Midbrain (tissue), 1 donor: ENCODE measurements at regions not wholly inside any gene's neighbourhood (a gene's known extent, or its start where the extent isn't known, plus 50 kb on each side); places are given as distances from the start of the nearest gene placed in this dataset.

ENCODE experiments used
- DNase-seq: peaks from one replicate; lab custom pipeline; 2025; lab: John Stamatoyannopoulos, UW

GRCh38 chr19:27752530-27753184 is 1460.3 kb downstream of the UQCRFS1 start:
- no peak for DNase-seq

DNA sequence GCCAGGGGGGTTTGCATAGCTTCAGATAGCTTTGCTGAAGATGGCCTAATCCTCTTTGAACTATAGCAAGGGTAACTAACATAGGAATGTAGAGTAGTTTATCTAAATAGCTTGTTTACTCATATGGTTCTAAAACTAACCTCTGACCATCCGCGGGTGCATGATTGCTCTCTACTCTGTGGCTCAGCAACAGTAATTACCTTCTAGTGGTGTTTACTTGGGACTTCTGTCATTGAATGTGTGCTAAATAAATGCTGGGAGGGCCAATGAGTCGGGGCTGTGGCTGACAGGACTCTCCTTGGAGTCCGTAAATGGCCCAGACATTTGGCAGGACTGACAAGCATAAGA is 1461.9 kb downstream of the UQCRFS1 start:
- no peak for DNase-seq

- DNase-seq: no peak
Observed at GRCh38 chr19:27750391-27751043, 1462.4 kb downstream of the UQCRFS1 start.

- no peak for DNase-seq
Observed at GRCh38 chr19:27748551-27749152, 1464.3 kb downstream of the UQCRFS1 start.

DNA sequence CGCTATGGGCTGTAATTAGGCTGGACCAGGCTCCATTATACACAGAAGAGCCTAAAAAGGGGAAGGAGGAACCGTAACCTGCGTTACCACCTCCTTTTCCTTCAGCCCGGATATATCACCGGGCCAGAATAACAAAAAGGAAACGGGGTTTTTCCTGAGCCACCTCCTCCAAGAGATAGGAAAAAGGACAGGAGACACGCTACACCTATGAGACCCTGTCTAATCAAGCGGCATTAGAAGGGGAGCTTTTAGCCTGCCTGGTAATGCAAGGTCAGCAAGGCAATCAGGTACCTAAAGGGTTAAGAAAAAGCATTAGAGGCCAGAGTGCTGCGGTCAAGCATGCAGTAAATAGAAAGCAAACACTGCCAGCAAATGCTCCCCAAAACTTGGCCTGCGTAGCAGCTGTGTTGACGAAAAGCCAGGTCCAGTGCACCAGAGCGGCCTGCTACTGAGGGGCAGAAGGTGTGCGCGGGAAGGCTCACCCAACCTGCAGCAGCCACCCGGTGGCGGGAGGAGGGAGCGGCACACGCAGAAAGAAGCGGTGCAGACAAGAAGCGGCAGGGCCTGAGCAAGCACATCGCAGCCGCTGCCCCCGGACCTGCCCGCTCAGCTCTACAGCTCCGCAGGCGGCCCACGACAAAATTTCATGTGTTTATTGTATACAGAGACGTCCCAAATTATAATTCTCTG is 1466.1 kb downstream of the UQCRFS1 start:
- peak; percentile 1 for DNase-seq

DNA sequence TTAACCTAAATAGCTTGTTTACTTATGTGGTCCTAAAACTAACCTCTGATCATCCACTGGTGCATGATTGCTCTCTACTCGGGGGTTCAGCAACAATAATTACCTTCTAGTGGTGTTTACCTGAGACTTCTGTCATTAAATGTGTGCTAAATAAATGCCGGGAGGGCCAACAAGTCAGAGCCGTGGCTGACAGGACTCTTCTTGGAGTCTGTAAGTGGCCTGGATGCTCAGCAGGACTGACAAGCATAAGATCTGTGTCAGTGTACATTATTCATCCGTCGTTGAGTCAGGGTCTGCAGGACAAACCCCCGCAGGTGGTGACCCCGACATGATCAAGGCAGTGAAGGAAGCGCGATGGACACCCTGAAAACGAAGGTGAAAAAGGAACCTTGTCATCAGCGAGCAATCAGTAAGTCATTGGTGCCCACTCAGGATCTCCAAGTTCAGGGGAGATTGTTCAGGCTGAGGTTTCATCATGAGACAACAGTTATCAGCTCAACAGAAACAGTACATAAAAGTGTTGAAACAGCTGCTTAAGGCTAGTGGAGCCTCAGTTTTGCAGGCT is 1466.9 kb downstream of the UQCRFS1 start:
- no peak for DNase-seq

- DNase-seq: peak; percentile 7
Observed at GRCh38 chr19:27744926-27745768, 1467.8 kb downstream of the UQCRFS1 start.

DNA sequence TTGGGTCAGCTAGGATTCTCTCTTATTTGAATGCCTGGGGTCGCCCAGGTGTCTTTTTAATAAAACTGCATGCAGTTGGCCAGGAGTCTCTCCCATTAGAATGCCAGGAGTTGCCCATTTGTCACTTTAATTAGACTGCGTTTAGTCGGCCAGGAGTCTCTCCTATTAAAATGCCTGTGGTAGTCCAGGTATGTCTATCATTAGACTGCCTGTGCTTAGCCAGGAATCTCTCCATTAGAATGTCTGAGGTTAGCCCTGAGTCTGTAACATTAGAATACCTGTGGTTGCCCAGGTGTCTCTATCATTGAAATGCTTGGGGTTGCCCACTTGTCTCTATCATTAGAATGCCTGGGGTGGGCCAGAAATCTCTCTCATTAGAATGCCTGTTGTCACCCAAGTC is 1470.9 kb downstream of the UQCRFS1 start:
- DNase-seq: no peak

GRCh38 chr19:27741236-27741635 is 1471.7 kb downstream of the UQCRFS1 start:
- no peak for DNase-seq

- no peak for DNase-seq
Observed at GRCh38 chr19:27740396-27740795, 1472.6 kb downstream of the UQCRFS1 start.

GRCh38 chr19:27738569-27739193 is 1474.3 kb downstream of the UQCRFS1 start:
- no peak for DNase-seq

- DNase-seq: no peak
Observed at GRCh38 chr19:27736225-27736624, 1476.7 kb downstream of the UQCRFS1 start.

- DNase-seq: no peak
Observed at GRCh38 chr19:27735314-27735713, 1477.6 kb downstream of the UQCRFS1 start.

GRCh38 chr19:27734496-27735220 is 1478.3 kb downstream of the UQCRFS1 start:
- DNase-seq: no peak

DNA sequence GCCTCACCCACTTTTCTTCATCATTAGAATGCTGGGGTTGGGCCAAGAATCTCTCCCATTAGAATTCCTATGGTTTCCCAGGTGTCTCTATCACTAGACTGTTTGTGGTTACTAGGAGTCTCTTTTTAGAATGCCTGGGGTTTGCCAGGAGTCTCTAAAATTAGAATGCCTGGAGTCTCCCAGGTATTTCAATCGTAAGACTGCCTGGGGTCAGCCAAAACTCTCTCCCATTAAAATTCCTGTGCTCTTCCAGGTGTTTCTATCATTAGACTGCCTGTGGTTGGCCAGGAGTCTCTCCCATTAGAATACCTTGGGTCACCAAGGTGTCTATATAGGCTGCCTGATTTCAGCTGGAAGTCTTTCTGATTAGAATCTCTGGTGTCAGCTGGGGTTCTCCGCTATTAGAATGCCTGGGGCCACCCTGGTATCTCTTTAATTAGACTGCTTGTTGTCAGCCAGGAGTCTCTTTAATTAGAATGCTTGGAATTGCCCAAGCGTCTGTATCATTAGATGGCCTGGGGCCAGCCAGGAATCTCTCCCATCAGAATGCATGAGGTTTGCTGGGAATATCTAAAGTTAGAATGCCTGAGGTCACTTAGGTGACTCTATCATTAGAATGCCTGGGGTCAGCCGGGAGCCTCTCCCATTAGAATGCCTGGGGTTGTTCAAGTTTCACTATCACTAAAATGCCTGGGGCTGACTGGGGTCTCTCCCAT is 1479.2 kb downstream of the UQCRFS1 start:
- DNase-seq: no peak

DNA sequence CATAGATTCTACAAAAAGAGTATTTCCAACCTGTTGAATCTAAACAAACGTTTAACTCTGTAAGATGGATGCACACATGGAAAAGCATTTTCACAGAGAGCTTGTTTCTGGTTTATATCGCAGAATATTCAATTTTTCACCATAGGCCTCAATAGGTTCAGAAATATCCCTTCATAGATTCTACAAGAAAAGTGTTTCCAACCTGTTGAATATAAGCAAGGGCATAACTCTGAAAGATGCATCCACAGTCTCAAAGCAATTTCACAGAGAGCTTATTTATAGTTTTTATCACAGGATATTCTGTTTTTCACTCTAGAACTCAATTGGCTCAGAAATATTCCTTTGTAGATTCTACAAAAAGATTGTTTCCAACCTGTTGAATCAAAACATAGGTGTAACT is 1483.6 kb downstream of the UQCRFS1 start:
- DNase-seq: no peak

DNA sequence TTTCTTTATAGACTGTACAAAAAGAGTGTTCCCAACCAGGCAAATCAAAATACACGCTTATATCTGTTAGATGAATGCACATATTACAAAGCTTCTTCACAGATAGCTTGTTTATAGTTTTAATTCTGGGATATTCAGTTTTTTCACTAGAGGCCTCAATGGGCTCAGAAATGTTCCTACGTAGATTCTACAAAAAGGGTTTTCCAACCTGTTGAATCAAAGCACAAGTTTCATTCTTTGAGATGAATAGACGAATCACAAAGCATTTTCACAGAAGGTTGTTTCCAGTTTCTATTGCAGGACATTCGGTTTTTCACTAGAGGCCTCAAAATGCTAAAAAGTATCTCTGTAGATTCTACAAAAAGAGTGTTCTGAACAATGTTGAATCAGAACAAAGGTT is 1490.3 kb downstream of the UQCRFS1 start:
- no peak for DNase-seq

- DNase-seq: no peak
Observed at GRCh38 chr19:27720155-27720554, 1492.8 kb downstream of the UQCRFS1 start.

- DNase-seq: no peak
Observed at GRCh38 chr19:27719034-27719433, 1493.9 kb downstream of the UQCRFS1 start.

- DNase-seq: no peak
Observed at GRCh38 chr19:27718234-27718633, 1494.7 kb downstream of the UQCRFS1 start.
